ENCODE measurements at regions not wholly inside any gene's neighbourhood (a gene's known extent, or its start where the extent isn't known, plus 50 kb on each side); places are given as distances from the start of the nearest gene placed in this dataset.

- no peak overlapping the region for H3K4me3 ChIP-seq (replicated peaks; ENCODE audit: insufficient read depth, low read length)
- TF ChIP-seq POLR2AphosphoS5 (IDR thresholded peaks at IDR 0.05; ENCODE audit: low read depth) = no peak
- TF ChIP-seq GABPA (IDR thresholded peaks at IDR 0.05; ENCODE audit: low read depth) = no peak
- TF ChIP-seq, protein P1, sequence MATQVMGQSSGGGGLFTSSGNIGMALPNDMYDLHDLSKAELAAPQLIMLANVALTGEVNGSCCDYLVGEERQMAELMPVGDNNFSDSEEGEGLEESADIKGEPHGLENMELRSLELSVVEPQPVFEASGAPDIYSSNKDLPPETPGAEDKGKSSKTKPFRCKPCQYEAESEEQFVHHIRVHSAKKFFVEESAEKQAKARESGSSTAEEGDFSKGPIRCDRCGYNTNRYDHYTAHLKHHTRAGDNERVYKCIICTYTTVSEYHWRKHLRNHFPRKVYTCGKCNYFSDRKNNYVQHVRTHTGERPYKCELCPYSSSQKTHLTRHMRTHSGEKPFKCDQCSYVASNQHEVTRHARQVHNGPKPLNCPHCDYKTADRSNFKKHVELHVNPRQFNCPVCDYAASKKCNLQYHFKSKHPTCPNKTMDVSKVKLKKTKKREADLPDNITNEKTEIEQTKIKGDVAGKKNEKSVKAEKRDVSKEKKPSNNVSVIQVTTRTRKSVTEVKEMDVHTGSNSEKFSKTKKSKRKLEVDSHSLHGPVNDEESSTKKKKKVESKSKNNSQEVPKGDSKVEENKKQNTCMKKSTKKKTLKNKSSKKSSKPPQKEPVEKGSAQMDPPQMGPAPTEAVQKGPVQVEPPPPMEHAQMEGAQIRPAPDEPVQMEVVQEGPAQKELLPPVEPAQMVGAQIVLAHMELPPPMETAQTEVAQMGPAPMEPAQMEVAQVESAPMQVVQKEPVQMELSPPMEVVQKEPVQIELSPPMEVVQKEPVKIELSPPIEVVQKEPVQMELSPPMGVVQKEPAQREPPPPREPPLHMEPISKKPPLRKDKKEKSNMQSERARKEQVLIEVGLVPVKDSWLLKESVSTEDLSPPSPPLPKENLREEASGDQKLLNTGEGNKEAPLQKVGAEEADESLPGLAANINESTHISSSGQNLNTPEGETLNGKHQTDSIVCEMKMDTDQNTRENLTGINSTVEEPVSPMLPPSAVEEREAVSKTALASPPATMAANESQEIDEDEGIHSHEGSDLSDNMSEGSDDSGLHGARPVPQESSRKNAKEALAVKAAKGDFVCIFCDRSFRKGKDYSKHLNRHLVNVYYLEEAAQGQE (IDR thresholded peaks at IDR 0.05; ENCODE audit: insufficient replicate concordance, low read depth) = no peak
- TF ChIP-seq SPI1 (IDR thresholded peaks at IDR 0.05; ENCODE audit: borderline replicate concordance, low read depth) = no peak
- TF ChIP-seq, protein P2, sequence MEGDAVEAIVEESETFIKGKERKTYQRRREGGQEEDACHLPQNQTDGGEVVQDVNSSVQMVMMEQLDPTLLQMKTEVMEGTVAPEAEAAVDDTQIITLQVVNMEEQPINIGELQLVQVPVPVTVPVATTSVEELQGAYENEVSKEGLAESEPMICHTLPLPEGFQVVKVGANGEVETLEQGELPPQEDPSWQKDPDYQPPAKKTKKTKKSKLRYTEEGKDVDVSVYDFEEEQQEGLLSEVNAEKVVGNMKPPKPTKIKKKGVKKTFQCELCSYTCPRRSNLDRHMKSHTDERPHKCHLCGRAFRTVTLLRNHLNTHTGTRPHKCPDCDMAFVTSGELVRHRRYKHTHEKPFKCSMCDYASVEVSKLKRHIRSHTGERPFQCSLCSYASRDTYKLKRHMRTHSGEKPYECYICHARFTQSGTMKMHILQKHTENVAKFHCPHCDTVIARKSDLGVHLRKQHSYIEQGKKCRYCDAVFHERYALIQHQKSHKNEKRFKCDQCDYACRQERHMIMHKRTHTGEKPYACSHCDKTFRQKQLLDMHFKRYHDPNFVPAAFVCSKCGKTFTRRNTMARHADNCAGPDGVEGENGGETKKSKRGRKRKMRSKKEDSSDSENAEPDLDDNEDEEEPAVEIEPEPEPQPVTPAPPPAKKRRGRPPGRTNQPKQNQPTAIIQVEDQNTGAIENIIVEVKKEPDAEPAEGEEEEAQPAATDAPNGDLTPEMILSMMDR (IDR thresholded peaks at IDR 0.05; ENCODE audit: insufficient read depth, low read length) = no peak
- H3K27me3 ChIP-seq (ENCODE audit: insufficient read depth, poor library complexity, severe bottlenecking) = no peaks in the 10 kb centered on the region
- no peak for DNase-seq (ENCODE audit: low read depth in 1 of 2, low spot score in 1 of 2)
- no peak overlapping the region for H3K27ac ChIP-seq (replicated peaks)
Observed at GRCh38 chr11:38252620-38253019, 1654.6 kb upstream of the RAG2 start.

- H3K4me3 ChIP-seq (replicated peaks; ENCODE audit: insufficient read depth, low read length) = no peak overlapping the region
- H3K27me3 ChIP-seq (ENCODE audit: insufficient read depth, poor library complexity, severe bottlenecking) = no peaks in the 10 kb centered on the region
- TF ChIP-seq POLR2AphosphoS5 (IDR thresholded peaks at IDR 0.05; ENCODE audit: low read depth) = no peak
- TF ChIP-seq, protein P2 (IDR thresholded peaks at IDR 0.05; ENCODE audit: insufficient read depth, low read length) = no peak
- TF ChIP-seq SPI1 (IDR thresholded peaks at IDR 0.05; ENCODE audit: borderline replicate concordance, low read depth) = no peak
- TF ChIP-seq, protein P1 (IDR thresholded peaks at IDR 0.05; ENCODE audit: insufficient replicate concordance, low read depth) = no peak
- no peak for TF ChIP-seq GABPA (IDR thresholded peaks at IDR 0.05; ENCODE audit: low read depth)
- DNase-seq (ENCODE audit: low read depth in 1 of 2, low spot score in 1 of 2) = no peak
- H3K27ac ChIP-seq (replicated peaks) = no peak overlapping the region
Observed at GRCh38 chr11:38246451-38246850, 1648.4 kb upstream of the RAG2 start.

- DNase-seq (ENCODE audit: low read depth in 1 of 2, low spot score in 1 of 2) = no peak
- H3K4me3 ChIP-seq (replicated peaks; ENCODE audit: insufficient read depth, low read length) = no peak overlapping the region
- H3K27me3 ChIP-seq (ENCODE audit: insufficient read depth, poor library complexity, severe bottlenecking) = no peaks in the 10 kb centered on the region
- no peak overlapping the region for H3K27ac ChIP-seq (replicated peaks)
- no peak for TF ChIP-seq SPI1 (IDR thresholded peaks at IDR 0.05; ENCODE audit: borderline replicate concordance, low read depth)
- no peak for TF ChIP-seq GABPA (IDR thresholded peaks at IDR 0.05; ENCODE audit: low read depth)
- TF ChIP-seq, protein P1 (IDR thresholded peaks at IDR 0.05; ENCODE audit: insufficient replicate concordance, low read depth) = no peak
- TF ChIP-seq, protein P2 (IDR thresholded peaks at IDR 0.05; ENCODE audit: insufficient read depth, low read length) = no peak
- no peak for TF ChIP-seq POLR2AphosphoS5 (IDR thresholded peaks at IDR 0.05; ENCODE audit: low read depth)
Observed at GRCh38 chr11:38226684-38227083, 1628.6 kb upstream of the RAG2 start.

Data from HL-60 (cell line).